Endodermal cell (in vitro differentiated cells): ENCODE measurements at regions not wholly inside any gene's neighbourhood (a gene's known extent, or its start where the extent isn't known, plus 50 kb on each side); places are given as distances from the start of the nearest gene placed in this dataset.

Source experiments
- DNase-seq: peaks from one replicate; pipeline ENCODE4 v3.0.0-alpha.2; 2017
- H3K27ac ChIP-seq: 2 replicates; pipeline ENCODE4 v1.5.1; 2013; ENCODE audit warnings: mild to moderate bottlenecking, low read depth, low read length, moderate library complexity
- H3K27me3 ChIP-seq: 2 replicates; pipeline ENCODE4 v1.6.1; 2013; ENCODE audit warnings: mild to moderate bottlenecking, low read length, moderate library complexity; ENCODE audit not compliant: insufficient read depth, control insufficient read depth, poor library complexity, severe bottlenecking
- H3K36me3 ChIP-seq: 2 replicates; pipeline ENCODE4 v1.7.0; 2013; ENCODE audit warnings: mild to moderate bottlenecking, low read length, moderate library complexity; ENCODE audit not compliant: control insufficient read depth, insufficient read depth
- H3K4me1 ChIP-seq: one replicate; pipeline ENCODE4 v1.7.0; 2013; ENCODE audit warnings: low read length; ENCODE audit not compliant: control insufficient read depth, insufficient read depth
- H3K4me3 ChIP-seq: 2 replicates; pipeline ENCODE4 v1.5.1; 2013; ENCODE audit warnings: mild to moderate bottlenecking, low read length, moderate library complexity
- H3K9ac ChIP-seq: 2 replicates; pipeline ENCODE4 v1.6.1; 2013; ENCODE audit warnings: mild to moderate bottlenecking, low read length, moderate library complexity; ENCODE audit not compliant: poor library complexity, severe bottlenecking; ENCODE audit errors: extremely low read depth
- H3K9me3 ChIP-seq: 2 replicates; pipeline ENCODE4 v1.6.1; 2013; ENCODE audit warnings: mild to moderate bottlenecking, low read length, moderate library complexity; ENCODE audit not compliant: control insufficient read depth
- H3K27ac Mint-ChIP-seq: 2 replicates; pipeline ENCODE4 v1.8.0; 2020; ENCODE audit warnings: mixed read lengths
- H3K27me3 Mint-ChIP-seq: 2 replicates; pipeline ENCODE4 v1.8.0; 2021; ENCODE audit warnings: mild to moderate bottlenecking, mixed read lengths; ENCODE audit not compliant: insufficient read depth
- H3K36me3 Mint-ChIP-seq: 2 replicates; pipeline ENCODE4 v1.8.0; 2020; ENCODE audit warnings: low read depth, mixed read lengths
- H3K4me1 Mint-ChIP-seq: 2 replicates; pipeline ENCODE4 v1.8.0; 2020; ENCODE audit warnings: mixed read lengths
- H3K4me3 Mint-ChIP-seq: 2 replicates; pipeline ENCODE4 v1.8.0; 2020; ENCODE audit warnings: mild to moderate bottlenecking, moderate library complexity, mixed read lengths
- H3K9me3 Mint-ChIP-seq: 2 replicates; pipeline ENCODE4 v1.8.0; 2020; ENCODE audit warnings: mild to moderate bottlenecking, mixed read lengths
- CTCF ChIP-seq: fragments of 200-600 bp; sonication (generic); conservative IDR thresholded peaks from 2 replicates; pipeline ENCODE4 v1.5.0; 2021; ENCODE audit warnings: antibody characterized with exemption, mild to moderate bottlenecking
- WGBS, 2 experiments: methylation state at CpG; one replicate each; pipeline versions ENCODE4 v1.1.5 to v1.1.7; 2013; ENCODE audit warnings: missing lambda C conversion rate in 2 of 2, mixed read lengths in 1 of 2; ENCODE audit not compliant: insufficient coverage in 1 of 2, insufficient read length in 1 of 2; 5-methylcytosine and 5-hydroxymethylcytosine counted together

GRCh38 chr1:234981758-234982157 lies 146.9 kb downstream of the TOMM20 start:
- Mint-ChIP-seq H3K9me3 (no peaks in the 10 kb centered on the region), H3K36me3 (no peaks in the 10 kb centered on the region), H3K27ac (no peak overlapping the region), H3K4me3 (no peak overlapping the region), H3K27me3 (no peaks in the 10 kb centered on the region), H3K4me1 (peaks cover 29% of the 10 kb centered on the region)
- 89 to 100% methylated on average over 1 to 2 of the region's 2 CpGs for WGBS, 2 experiments
- no peak for DNase-seq
- H3K36me3 ChIP-seq = no peaks in the 10 kb centered on the region
- no peak overlapping the region for H3K9ac ChIP-seq
- H3K4me3 ChIP-seq = no peak overlapping the region
- H3K27ac ChIP-seq = no peak overlapping the region
- no peaks in the 10 kb centered on the region for H3K27me3 ChIP-seq
- no peaks in the 10 kb centered on the region for H3K9me3 ChIP-seq
- H3K4me1 ChIP-seq = peaks cover 7% of the 10 kb centered on the region
- TF ChIP-seq CTCF = no peak

GRCh38 chr1:234980645-234981396 lies 147.8 kb downstream of the TOMM20 start:
- Histone ChIP-seq H3K36me3 (no peaks in the 10 kb centered on the region), H3K9ac (no peak overlapping the region), H3K9me3 (no peaks in the 10 kb centered on the region), H3K4me3 (no peak overlapping the region), H3K27me3 (no peaks in the 10 kb centered on the region), H3K4me1 (peaks cover 6% of the 10 kb centered on the region), H3K27ac (peak overlapping the region; percentile 57)
- H3K4me3 Mint-ChIP-seq = no peak overlapping the region
- H3K27ac Mint-ChIP-seq = no peak overlapping the region
- DNase-seq = peak; percentile 43
- H3K9me3 Mint-ChIP-seq = no peaks in the 10 kb centered on the region
- peaks cover 33% of the 10 kb centered on the region for H3K4me1 Mint-ChIP-seq
- WGBS, 2 experiments = 87 to 92% methylated on average over 13 to 18 of the region's 18 CpGs
- no peaks in the 10 kb centered on the region for H3K27me3 Mint-ChIP-seq
- H3K36me3 Mint-ChIP-seq = no peaks in the 10 kb centered on the region
- TF ChIP-seq CTCF = no peak

- no peak overlapping the region for H3K4me3 Mint-ChIP-seq
- Histone ChIP-seq H3K9me3 (no peaks in the 10 kb centered on the region), H3K36me3 (no peaks in the 10 kb centered on the region), H3K27ac (no peak overlapping the region), H3K4me1 (peaks cover 11% of the 10 kb centered on the region), H3K27me3 (no peaks in the 10 kb centered on the region), H3K9ac (no peak overlapping the region), H3K4me3 (no peak overlapping the region)
- H3K36me3 Mint-ChIP-seq = no peaks in the 10 kb centered on the region
- H3K27ac Mint-ChIP-seq = no peak overlapping the region
- no peak for TF ChIP-seq CTCF
- peak; percentile 49 for DNase-seq
- no peaks in the 10 kb centered on the region for H3K27me3 Mint-ChIP-seq
- WGBS, 2 experiments = 93 to 94% methylated on average over 5 to 6 of the region's 6 CpGs
- H3K9me3 Mint-ChIP-seq = no peaks in the 10 kb centered on the region
- H3K4me1 Mint-ChIP-seq = peaks cover 37% of the 10 kb centered on the region
Observed at GRCh38 chr1:234980291-234980644, 148.4 kb downstream of the TOMM20 start.
